HTERT RPE-1 (cell line): ENCODE measurements at regions not wholly inside any gene's neighbourhood (a gene's known extent, or its start where the extent isn't known, plus 50 kb on each side); places are given as distances from the start of the nearest gene placed in this dataset.
"Not testable (repeated sequence)": the region's sequence is repeated elsewhere in the genome, so short reads cannot be mapped to it uniquely, and the experiment has no call there.

Experiments
- in situ Hi-C: fragments of 300-500 bp; cut with MboI; formaldehyde crosslinking; loops from 4 replicates; pipeline ENCODE4 v1.14.3; 2020; ENCODE audit warnings: low sequenced_read_pairs

DNA sequence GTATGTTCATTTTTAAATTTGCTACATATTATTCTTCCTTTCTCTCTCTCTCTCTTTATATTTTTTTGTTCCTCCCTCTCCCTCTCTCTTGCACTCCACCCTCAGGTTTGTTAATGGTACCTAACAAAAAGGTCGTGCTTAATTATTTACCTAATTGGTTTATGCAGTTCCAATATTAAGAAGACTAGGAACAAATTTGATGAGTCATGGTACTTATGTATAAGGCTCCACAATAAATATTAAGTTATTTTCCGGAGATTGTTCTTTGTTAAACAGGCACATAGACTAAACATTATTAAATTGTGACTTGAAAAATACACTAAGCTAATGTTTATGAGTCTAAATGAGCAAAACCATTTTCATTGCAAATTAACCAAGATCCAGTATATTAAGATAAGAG lies 1200.8 kb upstream of the ALCAM start:
- in situ Hi-C loops = no loop called here

DNA sequence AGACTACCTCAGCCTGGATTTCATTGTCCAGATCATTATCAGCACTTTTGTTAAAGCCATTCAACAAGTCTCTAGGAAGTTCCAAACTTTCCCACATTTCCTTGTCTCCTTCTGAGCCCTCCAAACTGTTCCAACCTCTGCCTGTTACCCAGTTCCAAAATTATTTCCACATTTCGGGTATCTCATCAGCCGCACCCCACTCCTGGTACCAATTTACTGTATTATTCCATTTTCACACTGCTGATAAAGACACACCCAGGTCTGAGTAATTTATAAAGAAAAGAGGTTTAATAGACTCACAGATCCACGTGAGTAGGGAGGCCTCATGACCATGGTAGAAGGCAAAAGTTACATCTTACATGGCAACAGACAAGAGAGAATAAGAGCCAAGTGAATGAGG lies 1198.3 kb upstream of the ALCAM start:
- in situ Hi-C loops = no loop called here

DNA sequence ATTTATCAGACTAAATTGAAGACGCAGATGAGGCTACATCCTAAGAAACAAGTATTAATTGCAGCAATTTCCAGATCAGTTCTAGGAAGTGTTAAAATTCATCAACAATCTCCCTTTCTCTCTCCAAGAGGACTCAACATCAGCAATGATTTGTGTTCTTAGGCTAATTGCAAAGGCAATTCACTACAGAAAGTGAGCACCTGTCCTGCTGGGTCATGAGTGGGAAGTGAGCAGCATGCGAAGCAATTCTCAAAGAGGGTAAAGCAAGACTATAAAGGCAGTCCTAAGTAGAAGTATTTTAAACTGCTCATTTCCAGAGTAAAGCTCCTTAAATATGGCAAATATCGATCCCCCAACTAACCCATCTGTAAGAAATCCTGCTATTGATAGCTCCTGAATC lies 1191.0 kb upstream of the ALCAM start:
- in situ Hi-C loops = no loop called here

DNA sequence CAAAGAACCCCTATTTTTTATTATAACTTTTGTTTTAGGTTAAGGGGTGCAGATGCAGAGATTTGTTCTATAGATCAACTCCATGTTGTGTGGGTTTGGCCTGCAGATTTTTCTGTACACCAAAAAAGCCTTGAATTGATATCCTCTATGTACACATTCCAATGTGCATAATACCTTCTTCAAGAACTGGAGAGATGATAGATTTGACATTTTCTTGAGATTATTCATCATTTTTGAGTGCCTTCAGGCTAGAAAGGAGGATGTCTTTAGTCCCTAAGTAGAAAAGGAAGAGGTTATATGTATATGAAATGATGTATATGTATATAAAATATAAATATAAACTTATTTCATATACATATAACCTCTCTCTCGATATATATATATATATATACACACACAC lies 1190.0 kb upstream of the ALCAM start:
- in situ Hi-C loops = no loop called here

DNA sequence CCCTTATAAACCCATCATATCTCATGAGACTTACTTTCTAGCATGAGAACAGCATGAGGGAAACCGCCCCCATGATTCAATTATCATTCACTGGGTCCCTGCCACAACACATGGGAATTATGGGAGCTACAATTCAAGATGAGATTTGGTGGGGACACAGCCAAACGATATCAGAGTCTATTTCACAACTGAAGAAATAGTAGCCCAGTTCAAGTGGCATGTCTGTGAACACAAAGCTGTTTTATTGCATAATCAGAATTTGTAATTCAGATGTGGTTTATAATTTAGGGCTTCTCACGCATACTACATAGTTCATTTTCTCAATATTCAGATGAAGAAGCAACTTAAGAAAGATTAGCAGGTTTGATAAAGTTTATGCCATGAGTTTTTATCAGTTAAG lies 1188.0 kb upstream of the ALCAM start:
- in situ Hi-C loops = no loop called here

DNA sequence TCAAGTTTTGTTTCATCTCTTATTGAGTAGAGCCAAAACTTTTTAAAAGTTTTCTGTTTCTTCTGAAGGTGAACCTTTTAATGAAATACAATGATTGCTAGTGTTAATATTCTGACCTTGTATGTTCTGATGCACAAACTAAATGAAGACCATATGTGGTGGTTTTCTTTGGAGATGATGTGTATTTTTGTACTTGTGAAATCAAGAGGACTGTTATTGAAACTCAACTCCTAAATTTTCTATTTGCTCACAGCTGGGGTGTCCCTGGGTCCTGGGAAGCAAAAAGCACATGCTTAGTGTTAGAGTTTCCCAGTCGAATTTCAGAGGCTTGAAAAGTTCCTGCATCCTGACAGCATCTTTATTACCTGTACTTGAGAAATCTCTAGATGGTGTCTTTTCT lies 1185.8 kb upstream of the ALCAM start:
- in situ Hi-C loops = no loop called here

DNA sequence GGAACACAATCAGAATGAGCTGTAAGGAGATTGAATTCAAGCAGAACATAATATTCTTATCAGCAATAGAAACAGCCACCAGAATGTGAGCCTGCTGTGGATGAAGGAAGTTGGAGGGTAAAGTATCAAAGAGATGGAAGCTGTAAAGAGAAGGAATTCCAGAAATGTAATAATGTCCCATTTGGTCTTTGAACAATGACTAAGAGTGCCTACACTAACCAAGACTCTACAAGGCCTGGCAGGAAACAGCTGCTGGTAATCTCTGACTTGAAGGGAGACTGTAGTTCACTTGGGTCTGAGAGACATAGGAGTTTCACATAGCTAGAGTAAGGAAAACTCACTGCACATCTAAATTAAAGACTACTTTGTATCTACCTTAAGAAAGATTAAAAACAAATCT lies 1176.0 kb upstream of the ALCAM start:
- in situ Hi-C loops = no loop called here

DNA sequence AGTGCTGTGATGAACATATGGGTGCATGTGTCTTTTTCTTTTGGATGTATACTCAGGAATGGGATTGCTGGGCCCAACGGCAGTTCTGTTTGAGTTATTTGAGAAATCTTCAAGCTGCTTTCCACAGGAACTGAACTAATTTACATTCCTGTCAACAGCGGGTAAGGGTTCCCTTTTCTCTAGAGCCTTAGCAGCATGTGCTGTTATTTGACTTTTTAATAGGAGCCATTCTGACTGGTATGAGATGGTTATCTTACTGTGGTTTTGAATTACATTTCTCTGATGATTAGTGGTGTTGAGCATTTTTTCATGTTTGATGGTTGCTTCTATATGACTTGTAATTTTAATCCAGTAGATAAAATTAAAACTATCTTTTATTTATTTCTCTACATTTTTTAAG lies 1168.6 kb upstream of the ALCAM start:
- in situ Hi-C loops = no loop called here

DNA sequence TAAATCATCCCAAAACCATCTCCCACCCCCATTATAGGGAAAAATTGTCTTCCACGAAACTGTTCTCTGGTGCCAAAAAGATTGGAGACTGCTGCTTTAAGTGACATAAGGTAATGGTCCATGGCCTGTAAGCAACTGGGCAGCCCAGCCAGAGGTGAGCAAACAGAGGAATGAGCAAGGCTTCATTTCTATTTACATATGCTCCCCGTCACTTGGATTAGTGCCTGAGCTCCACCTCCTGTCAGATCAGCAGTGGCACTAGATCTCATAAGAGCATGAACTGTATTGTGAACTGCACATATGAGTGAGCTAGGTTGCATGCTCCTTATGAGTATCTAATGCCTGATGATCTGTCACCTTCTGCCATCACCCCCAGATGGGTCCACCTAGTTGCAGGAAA lies 1159.8 kb upstream of the ALCAM start:
- in situ Hi-C loops = no loop called here

DNA sequence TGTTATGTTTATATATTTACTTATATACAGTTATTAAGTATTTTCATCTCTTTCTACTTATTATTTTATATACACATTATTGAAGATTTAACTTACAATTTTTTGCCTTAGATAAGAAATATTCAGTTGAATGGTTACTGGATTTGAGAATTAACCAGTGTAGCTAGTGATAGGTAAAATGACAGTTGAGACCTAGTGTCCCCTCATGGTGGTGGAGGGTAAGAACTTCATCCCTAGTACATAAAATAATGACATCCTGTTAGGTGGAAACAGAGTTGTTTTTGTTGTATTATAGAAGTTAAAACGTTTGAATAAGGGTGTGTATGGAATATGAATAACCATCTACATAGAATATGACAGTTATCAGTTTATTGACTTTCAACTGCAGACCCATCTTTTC lies 1152.4 kb upstream of the ALCAM start:
- in situ Hi-C loops = no loop called here

DNA sequence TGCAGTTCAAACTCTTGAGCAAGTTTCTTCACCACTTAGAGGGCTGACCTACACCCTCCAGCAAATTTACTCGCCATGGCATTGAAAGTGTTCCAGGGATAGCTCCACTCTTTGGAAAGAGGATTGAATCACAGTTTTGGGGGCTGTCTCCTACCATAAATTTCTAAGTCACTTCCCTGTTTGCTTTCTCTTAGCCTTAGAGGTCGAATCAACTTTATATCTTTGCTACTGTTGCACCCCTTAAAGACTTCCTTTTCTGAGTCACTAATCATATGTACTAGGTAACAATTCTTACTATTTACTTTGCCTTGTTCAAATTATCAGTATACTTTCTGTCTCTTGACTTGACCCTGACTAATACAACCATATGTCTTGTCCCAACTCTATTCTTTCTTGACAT lies 1151.8 kb upstream of the ALCAM start:
- in situ Hi-C loops = no loop called here

DNA sequence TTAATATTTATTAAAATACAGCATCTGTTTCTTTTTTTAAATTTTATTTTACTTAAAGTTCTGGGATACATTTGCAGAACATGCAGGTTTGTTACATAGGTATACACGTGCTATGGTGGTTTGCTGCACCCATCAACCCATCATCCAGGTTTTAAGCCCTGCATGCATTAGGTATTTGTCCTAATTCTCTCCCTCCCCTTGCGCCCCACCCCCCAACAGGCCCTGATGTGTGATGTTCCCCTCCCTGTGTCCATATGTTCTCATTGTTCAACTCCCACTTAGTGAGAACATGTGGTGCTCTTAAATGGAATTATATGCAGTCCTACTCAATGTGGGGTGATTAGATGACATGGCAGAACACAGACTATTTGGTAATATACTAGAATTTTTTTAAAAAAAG lies 1147.7 kb upstream of the ALCAM start:
- in situ Hi-C loops = not testable (repeated sequence)

DNA sequence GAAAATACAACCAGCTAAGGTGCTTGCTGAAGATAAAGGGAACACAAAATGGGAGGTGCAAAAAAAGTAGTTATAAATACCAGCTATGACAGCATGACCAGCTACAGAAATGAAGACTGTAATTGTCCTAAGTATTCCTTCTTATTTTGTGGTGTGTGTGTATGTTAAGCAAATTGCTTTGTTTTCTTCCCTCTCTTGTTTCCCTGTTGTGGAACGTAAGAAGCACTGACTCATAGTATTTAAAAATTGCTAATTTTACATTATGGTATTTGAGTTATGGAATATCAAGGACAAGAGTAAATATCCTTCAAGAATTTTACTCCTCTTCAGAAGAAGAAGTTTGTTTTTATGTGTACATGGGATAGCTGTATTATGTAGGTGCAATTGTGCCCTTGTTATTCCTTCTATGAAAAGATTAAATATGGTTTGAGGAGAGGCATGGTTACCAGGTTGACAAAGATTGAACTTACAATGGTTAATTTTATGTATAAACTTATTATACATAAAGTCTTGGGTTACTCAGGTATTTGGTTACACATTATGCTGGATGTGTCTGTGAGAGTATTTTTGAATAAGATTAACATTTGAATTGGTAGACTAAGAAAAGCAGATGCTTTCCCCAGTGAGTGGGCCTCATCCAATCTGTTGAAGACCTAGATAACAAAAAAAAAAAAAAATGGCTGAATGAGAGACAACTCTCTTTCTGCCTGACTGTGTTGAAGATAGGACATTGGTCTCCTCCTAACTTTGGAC lies 1132.1 kb upstream of the ALCAM start:
- in situ Hi-C loops = no loop called here

DNA sequence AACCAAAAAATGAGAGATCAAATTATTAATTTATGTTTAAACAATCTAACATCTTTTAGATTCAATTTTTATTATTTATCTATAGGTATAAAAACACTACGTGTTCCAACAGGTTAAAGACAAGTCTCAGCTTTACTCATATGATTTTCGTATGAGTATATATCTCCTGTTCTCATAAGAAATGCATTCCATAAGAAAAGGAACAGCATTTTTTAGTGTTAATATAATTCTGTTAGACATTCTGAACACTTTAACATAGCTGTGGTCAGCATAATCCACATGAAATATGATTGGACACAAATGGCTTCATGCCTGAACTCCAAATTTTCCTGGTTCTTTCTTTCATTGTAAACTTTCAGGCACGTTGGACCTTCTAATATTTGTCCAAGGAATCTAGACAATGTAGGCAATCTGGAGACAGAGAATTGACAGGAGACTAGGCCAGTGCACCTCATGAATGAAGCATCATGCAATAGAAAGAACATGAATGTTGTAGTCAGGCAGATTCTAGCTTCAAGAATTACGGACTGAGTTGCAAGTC lies 1122.0 kb upstream of the ALCAM start:
- in situ Hi-C loops = no loop called here

DNA sequence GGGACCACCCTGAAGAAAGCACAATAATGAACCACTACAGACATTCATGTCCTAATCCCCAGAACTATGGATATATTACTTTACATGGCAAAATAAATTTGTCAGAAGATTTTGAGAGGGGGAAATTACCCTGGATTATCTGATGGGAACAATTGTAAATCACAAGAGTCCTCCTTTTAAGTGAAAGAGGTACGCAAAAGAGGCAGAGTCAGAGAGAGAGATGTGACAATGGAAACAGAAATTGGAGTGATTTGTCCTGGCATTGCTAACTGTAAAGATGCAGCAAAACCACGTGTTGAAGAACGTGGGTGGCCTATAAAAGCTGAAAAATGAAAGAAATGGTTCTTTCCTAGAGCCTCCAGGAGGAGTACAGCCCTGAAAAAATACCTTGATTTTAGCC lies 1121.4 kb upstream of the ALCAM start:
- in situ Hi-C loops = no loop called here

DNA sequence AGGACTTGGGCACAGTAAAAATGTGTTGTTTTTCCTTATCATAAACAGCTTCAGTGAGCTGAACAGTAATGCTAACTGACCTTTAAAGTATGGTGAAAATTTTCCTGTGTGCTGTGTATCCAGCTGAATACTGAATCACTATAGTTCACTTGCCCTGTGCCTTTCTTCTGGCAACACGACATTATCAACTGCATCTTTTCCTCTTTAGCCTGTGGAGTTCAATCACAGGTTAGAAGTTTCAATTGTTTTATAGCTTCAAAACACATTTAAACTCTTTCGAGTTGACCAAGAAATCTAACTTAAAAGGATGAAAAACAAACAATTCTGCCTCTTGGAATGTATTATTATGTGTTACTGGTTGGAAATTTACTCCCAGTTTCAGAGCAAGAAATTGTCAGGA lies 1120.7 kb upstream of the ALCAM start:
- in situ Hi-C loops = no loop called here

DNA sequence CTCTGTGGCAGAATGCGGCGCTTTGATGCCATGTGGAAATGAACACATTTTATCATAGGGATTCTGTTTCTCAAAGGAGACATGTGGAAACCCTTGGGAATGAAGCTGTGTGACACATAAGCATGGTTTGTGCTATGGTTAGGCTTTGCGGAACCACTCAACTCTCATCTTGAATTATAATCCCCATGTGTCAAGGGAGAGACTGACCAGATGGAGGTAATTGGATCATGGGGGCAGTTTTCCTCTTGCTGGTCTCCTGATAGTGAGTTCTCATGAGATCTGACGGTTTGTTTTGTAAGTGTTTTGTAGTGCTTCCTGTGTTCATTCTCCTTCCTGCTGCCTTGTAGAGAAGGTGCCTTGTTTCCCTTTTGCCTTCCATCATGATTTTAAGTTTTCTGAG lies 1109.2 kb upstream of the ALCAM start:
- in situ Hi-C loops = no loop called here

DNA sequence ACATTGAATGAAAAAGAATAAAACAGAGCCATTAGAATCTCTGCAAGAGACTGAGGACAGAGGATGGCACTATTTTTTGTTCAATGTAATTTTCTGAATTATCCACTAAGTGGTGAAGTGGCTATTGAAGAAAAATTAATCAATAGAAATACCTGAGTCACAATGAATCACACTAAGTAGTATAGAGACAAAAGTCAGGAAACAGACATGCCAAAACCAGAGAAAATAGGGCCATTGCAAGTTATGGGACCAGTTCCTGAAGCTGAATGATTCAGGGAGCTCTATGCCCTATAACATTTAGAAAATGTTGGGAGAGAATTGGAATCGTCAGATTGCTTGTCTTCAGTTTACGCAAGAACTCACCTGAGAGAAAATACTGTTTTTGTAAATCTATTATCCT lies 1103.2 kb upstream of the ALCAM start:
- in situ Hi-C loops = no loop called here

DNA sequence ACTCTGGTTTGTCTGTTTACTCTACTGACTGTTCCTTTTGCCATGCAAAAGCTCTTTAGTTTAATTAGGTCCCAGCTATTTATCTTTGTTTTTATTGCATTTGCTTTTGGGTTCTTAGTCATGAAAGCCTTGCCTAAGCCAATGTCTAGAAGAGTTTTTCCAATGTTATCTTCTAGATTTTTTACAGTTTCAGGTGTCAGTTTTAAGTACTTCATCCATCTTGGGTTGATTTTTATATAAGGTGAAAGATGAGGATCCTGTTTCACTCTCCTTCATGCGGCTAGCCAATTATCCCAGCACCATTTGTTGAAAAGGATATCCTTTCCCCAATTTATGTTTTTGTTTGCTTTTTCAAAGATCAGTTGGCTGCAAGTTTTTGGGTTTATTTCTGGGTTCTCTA lies 1100.5 kb upstream of the ALCAM start:
- in situ Hi-C loops = not testable (repeated sequence)

DNA sequence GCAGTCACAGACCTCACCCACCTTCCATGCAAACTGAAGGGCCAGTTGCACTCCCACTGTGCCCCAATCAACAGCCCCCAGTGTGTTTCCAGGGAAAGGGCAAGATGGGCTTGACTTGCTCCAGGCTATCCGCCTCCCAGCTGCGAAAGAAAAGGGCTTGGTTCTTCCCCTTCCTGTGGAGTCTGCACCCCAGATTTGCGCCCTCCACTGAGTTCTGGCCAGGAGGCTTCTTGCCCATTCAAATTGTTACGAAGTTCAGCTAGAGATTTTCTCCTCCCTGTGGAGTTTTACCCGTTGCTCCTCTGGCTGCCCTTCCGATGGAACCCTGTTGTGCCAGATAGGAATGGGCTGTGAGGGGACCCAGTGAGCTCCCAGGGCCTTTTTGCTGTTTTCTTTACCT lies 1096.9 kb upstream of the ALCAM start:
- in situ Hi-C loops = no loop called here

DNA sequence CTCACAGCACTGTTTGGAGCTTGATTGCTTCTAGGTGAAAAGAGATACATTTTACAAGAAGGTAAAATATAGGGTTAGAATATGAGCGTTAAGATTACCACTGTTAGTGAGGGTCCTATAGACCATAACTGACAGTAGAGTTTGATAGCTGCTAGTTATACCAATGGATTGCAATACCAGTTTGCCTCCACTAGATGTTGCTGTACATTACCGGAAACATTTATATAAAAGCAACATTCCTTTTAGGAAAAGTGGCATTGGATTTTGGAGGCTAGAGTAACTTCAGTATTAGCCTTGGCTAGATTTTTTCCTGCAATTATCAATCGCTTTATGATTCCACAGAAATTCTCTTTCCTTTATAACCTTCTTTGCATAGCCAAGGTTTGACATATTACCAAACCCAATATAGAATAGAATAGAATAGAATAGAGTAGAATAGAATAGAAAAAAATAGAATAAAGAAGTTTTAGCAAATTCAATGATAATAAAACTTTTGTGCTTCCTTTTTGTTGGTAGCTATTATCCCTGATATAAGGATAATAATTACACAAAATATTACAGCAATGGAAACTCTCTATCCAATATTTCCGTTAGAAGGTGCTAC lies 1093.6 kb upstream of the ALCAM start:
- in situ Hi-C loops = no loop called here

DNA sequence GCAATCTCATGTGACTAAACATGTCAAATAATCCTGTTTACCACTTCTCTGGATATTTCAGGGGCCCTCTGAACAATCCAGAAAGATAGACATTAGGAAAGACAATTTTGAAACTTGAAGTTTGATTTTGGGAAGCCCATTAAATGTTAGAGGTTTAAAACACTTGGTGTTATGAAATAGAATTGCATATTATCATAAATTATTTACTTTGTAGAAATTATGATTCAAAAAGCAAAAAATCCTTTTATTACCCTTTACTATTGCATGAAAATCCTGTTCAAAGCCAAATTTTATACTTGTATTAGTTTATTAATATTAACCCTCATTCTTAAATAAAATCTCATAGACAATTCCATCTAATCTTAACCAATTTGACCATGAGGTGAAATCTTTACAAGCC lies 1091.5 kb upstream of the ALCAM start:
- in situ Hi-C loops = no loop called here

DNA sequence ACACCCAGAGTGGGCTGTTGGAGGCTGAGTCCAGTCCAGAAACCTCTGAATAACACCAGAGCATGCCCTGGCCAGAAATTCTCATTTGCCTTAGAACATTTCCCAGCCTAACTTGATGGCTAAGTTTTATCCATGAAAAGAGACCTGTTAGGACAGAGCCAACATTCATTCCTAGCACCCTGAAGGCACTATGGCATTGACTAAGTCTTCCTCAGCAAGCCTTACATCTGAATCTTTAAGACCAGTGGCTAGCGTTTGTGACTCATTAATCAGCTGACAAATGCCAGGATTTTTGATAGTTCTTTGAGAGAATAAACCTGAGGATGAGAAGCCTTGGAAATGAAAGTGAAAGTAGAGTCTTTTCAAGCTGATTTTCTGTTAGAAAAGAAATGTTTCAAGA lies 1087.1 kb upstream of the ALCAM start:
- in situ Hi-C loops = no loop called here
